HepG2 (cell line): ENCODE measurements at regions not wholly inside any gene's neighbourhood (a gene's known extent, or its start where the extent isn't known, plus 50 kb on each side); places are given as distances from the start of the nearest gene placed in this dataset.

ENCODE experiments used
- ATAC-seq: fragments of 200-7000 bp; cut with Tn5 transposase; 3 replicates; pipeline ENCODE4 v1.9.1; 2020; ENCODE audit warnings: mild to moderate bottlenecking, moderate library complexity
- BruUV-seq: library from RNA; stranded (reverse); fragments of 400-500 nt; replicated peaks from 2 replicates; lab custom pipeline; 2021; lab: Mats Ljungman, UMichigan
- CTCF ChIA-PET: fragments of 300-600 bp; formaldehyde crosslinking; extraction: SDS; loops from one replicate; lab custom pipeline; 2021; ENCODE audit warnings: low total read pairs, inconsistent platforms, low intra/inter-chr PET ratio; lab: Yijun Ruan, JAX
- POLR2A ChIA-PET: fragments of 350-600 bp; sonication (Branson Sonifier 250); formaldehyde crosslinking; loops from one replicate; lab custom pipeline; 2020; ENCODE audit warnings: antibody characterized with exemption, inconsistent platforms; lab: Yijun Ruan, JAX
- DNase-seq: peaks from one replicate; pipeline ENCODE4 v3.0.0-alpha.2; 2015; ENCODE audit warnings: low spot score
- FAIRE-seq: peaks from 3 replicates; lab custom pipeline; 2011; peaks lifted over from hg19 to GRCh38; lab: Jason Lieb, UNC
- H2AFZ ChIP-seq: one replicate; pipeline ENCODE4 v1.6.1; 2011; ENCODE audit warnings: low read length, inconsistent platforms
- H3K27ac ChIP-seq: fragments of 300-600 bp; 3 replicates; pipeline ENCODE4 v1.8.0; 2011; ENCODE audit warnings: mixed run types, mild to moderate bottlenecking, mixed read lengths, low read length, inconsistent platforms; ENCODE audit not compliant: insufficient read depth; ENCODE audit errors: extremely low read length
- H3K27me3 ChIP-seq, 2 experiments: fragments of 200-600 bp in 1 of 2; 2 replicates in 1 of 2; 3 replicates in 1 of 2; pipeline versions ENCODE4 v1.6.0 to v1.8.0; 2011; ENCODE audit warnings: low read length in 2 of 2, mild to moderate bottlenecking in 2 of 2, moderate library complexity in 2 of 2, inconsistent platforms in 1 of 2; ENCODE audit not compliant: insufficient read depth in 2 of 2, control insufficient read depth in 1 of 2
- H3K36me3 ChIP-seq, 2 experiments: fragments of 200-600 bp in 1 of 2; replicated peaks in 1 of 2; 2 replicates in 1 of 2; 3 replicates in 1 of 2; pipeline versions ENCODE4 v1.5.1 to v1.8.0; 2011; ENCODE audit warnings: low read length in 2 of 2, inconsistent platforms in 1 of 2; ENCODE audit not compliant: insufficient read depth in 2 of 2, control insufficient read depth in 1 of 2
- H3K4me1 ChIP-seq: 2 replicates; pipeline ENCODE4 v1.5.1; 2012; ENCODE audit warnings: low read length, inconsistent platforms; ENCODE audit not compliant: insufficient read depth
- H3K4me2 ChIP-seq: 2 replicates; pipeline ENCODE4 v1.6.0; 2011; ENCODE audit warnings: low read depth, low read length, inconsistent platforms
- H3K4me3 ChIP-seq, 3 experiments: fragments of 200-600 bp in 1 of 3; sonication (generic), shearing (Covaris generic) in 1 of 3; replicated peaks in 1 of 3; 2 replicates each; pipeline ENCODE4 v1.5.1; 2011 to 2016; ENCODE audit warnings: low read length in 3 of 3, inconsistent platforms in 2 of 3, low read depth in 2 of 3, mild to moderate bottlenecking in 2 of 3, control low read depth in 1 of 3, mixed read lengths in 1 of 3; ENCODE audit not compliant: insufficient read depth in 1 of 3
- H3K79me2 ChIP-seq: one replicate; pipeline ENCODE4 v1.6.1; 2011; ENCODE audit warnings: low read length, inconsistent platforms; ENCODE audit not compliant: insufficient read depth
- H3K9ac ChIP-seq: 2 replicates; pipeline ENCODE4 v1.6.0; 2011; ENCODE audit warnings: mild to moderate bottlenecking, low read depth, low read length, inconsistent platforms; ENCODE audit not compliant: insufficient read depth
- H3K9me3 ChIP-seq: 2 replicates; pipeline ENCODE4 v1.5.1; 2012; ENCODE audit warnings: mild to moderate bottlenecking, low read length
- H4K20me1 ChIP-seq: 2 replicates; pipeline ENCODE4 v1.6.0; 2011; ENCODE audit warnings: inconsistent platforms, mild to moderate bottlenecking, low read length, moderate library complexity; ENCODE audit not compliant: insufficient read depth
- ERF ChIP-seq: IDR thresholded peaks from 2 replicates; pipeline ENCODE4 v1.6.1; 2018; ENCODE audit warnings: missing biosample characterization, missing genetic modification reagents
- HNF4G ChIP-seq, 2 experiments: sonication (generic) in 1 of 2; formaldehyde crosslinking in 1 of 2; IDR thresholded peaks; 2 replicates each; pipeline versions ENCODE4 v1.4.0 to v1.6.1; 2011 to 2020; ENCODE audit warnings: borderline replicate concordance in 2 of 2, low read depth in 2 of 2, mild to moderate bottlenecking in 2 of 2, low read length in 1 of 2, missing genetic modification reagents in 1 of 2, moderate library complexity in 1 of 2
- PAXIP1 ChIP-seq: sonication (generic); formaldehyde crosslinking; conservative IDR thresholded peaks from 2 replicates; pipeline ENCODE4 v1.4.0; 2020; ENCODE audit warnings: mild to moderate bottlenecking, missing genetic modification reagents, moderate library complexity
- SETDB1 ChIP-seq: sonication (generic); formaldehyde crosslinking; IDR thresholded peaks from 2 replicates; pipeline ENCODE4 v1.5.1; 2020; ENCODE audit warnings: missing genetic modification reagents, mild to moderate bottlenecking, borderline replicate concordance
- SYNCRIP ChIP-seq: fragments of 200-400 bp; formaldehyde crosslinking; IDR thresholded peaks from 2 replicates; pipeline ENCODE4 v1.6.1; 2018; ENCODE audit warnings: mild to moderate bottlenecking, low read depth, low read length; ENCODE audit not compliant: insufficient read depth
- XRCC5 ChIP-seq: fragments of 200-400 bp; formaldehyde crosslinking; optimal IDR thresholded peaks from 2 replicates; pipeline ENCODE3; 2017; ENCODE audit warnings: mild to moderate bottlenecking, low read length
- ZNF800 ChIP-seq: sonication (generic); formaldehyde crosslinking; IDR thresholded peaks from 2 replicates; pipeline ENCODE4 v1.4.0; 2020; ENCODE audit warnings: missing genetic modification reagents
- ZNF816 ChIP-seq: sonication (generic); formaldehyde crosslinking; IDR thresholded peaks from 2 replicates; pipeline ENCODE4 v1.8.0; 2022; ENCODE audit warnings: missing genetic modification reagents, mild to moderate bottlenecking, borderline replicate concordance
- ZSCAN29 ChIP-seq: sonication (generic); formaldehyde crosslinking; conservative IDR thresholded peaks from 2 replicates; pipeline ENCODE4 v1.4.0; 2020; ENCODE audit warnings: mild to moderate bottlenecking, missing genetic modification reagents
- WGBS: methylation state at CpG from one replicate; pipeline ENCODE4 v1.1.6; 2017; ENCODE audit warnings: low lambda C conversion rate; 5-methylcytosine and 5-hydroxymethylcytosine counted together
- in situ Hi-C: cut with HindIII; loops from 2 replicates; pipeline ENCODE4 v1.10.0; 2017; ENCODE audit warnings: low pct_unique_long_range_greater_than_20kb; ENCODE audit not compliant: extremely low pct_ligation_motif_present
- intact Hi-C: fragments of 100-400 bp; cut with micrococcal nuclease; formaldehyde crosslinking; loops from one replicate; pipeline ENCODE4 v1.10.0; 2022; ENCODE audit not compliant: unreplicated experiment

GRCh38 chr15:98288091-98288590, 327.6 kb downstream of the ARRDC4 start:
- H3K36me3 ChIP-seq: no peaks in the 10 kb centered on the region
- peaks cover 4 to 32% of the 10 kb centered on the region in 2 experiments; a peak in 4 of 5 replicates for H3K27me3 ChIP-seq
- ChIA-PET CTCF (no interaction called here), POLR2A (no interaction called here)
- in situ Hi-C loops (no loop called here), intact Hi-C loops (no loop called here)
- no TSS peak for BruUV-seq
- no peak overlapping the region for H3K4me3 ChIP-seq
- FAIRE-seq (no peak), ATAC-seq (no peak), DNase-seq (no peak)
- H4K20me1 ChIP-seq: no peaks in the 10 kb centered on the region
- 10% methylated on average over 9 of the region's 11 CpGs for WGBS
- H3K4me2 ChIP-seq: no peak overlapping the region
- TF ChIP-seq SETDB1 (CRISPR knock-in tag): no peak
- TF ChIP-seq XRCC5: no peak
- no peak for TF ChIP-seq ZSCAN29 (CRISPR knock-in tag)
- no peak for TF ChIP-seq HNF4G (IDR thresholded peaks at IDR 0.05; ENCODE audit: borderline replicate concordance, low read depth, low read length)
- no peak for TF ChIP-seq HNF4G (CRISPR knock-in tag; IDR thresholded peaks at IDR 0.05; ENCODE audit: borderline replicate concordance, low read depth)
- TF ChIP-seq PAXIP1 (CRISPR knock-in tag): no peak
- TF ChIP-seq ERF (CRISPR knock-in tag): no peak
- TF ChIP-seq ZNF816 (CRISPR knock-in tag): no peak
- no peak for TF ChIP-seq SYNCRIP
- TF ChIP-seq ZNF800 (CRISPR knock-in tag): no peak
- no peaks in the 10 kb centered on the region for H3K79me2 ChIP-seq
- H3K4me1 ChIP-seq: no peaks in the 10 kb centered on the region
- H2AFZ ChIP-seq: no peak overlapping the region
- no peaks in the 10 kb centered on the region for H3K9me3 ChIP-seq
- no peak overlapping the region for H3K9ac ChIP-seq
- H3K27ac ChIP-seq: no peak overlapping the region
